ENCODE measurements at regions not wholly inside any gene's neighbourhood (a gene's known extent, or its start where the extent isn't known, plus 50 kb on each side); places are given as distances from the start of the nearest gene placed in this dataset.

GRCh38 chr15:94177112-94177511 lies 54.2 kb upstream of the MCTP2 start:
- no peak for DNase-seq (ENCODE audit: extremely low read depth in 1 of 11, low read depth in 9 of 11, low spot score in 4 of 11)

GRCh38 chr15:94175420-94175819 lies 55.9 kb upstream of the MCTP2 start:
- no peak for DNase-seq (ENCODE audit: extremely low read depth in 1 of 11, low read depth in 9 of 11, low spot score in 4 of 11)

GRCh38 chr15:94174399-94174802 lies 57.0 kb upstream of the MCTP2 start:
- DNase-seq (ENCODE audit: extremely low read depth in 1 of 11, low read depth in 9 of 11, low spot score in 4 of 11), result no peak

GRCh38 chr15:94168250-94168649 lies 63.1 kb upstream of the MCTP2 start:
- DNase-seq (ENCODE audit: extremely low read depth in 1 of 11, low read depth in 9 of 11, low spot score in 4 of 11), result no peak

- DNase-seq (ENCODE audit: extremely low read depth in 1 of 11, low read depth in 9 of 11, low spot score in 4 of 11), result no peak
These were observed 66.4 kb upstream of the MCTP2 start for GRCh38 chr15:94164971-94165370.

- DNase-seq (ENCODE audit: extremely low read depth in 1 of 11, low read depth in 9 of 11, low spot score in 4 of 11), result peak; percentile 36 to 73 (median 51)
These were observed 67.1 kb upstream of the MCTP2 start for GRCh38 chr15:94164202-94164807.

- no peak for DNase-seq (ENCODE audit: extremely low read depth in 1 of 11, low read depth in 9 of 11, low spot score in 4 of 11)
These were observed 68.4 kb upstream of the MCTP2 start for GRCh38 chr15:94162939-94163338.

- DNase-seq (ENCODE audit: extremely low read depth in 1 of 11, low read depth in 9 of 11, low spot score in 4 of 11), result no peak
These were observed 77.1 kb upstream of the MCTP2 start for GRCh38 chr15:94154255-94154654.

- DNase-seq (ENCODE audit: extremely low read depth in 1 of 11, low read depth in 9 of 11, low spot score in 4 of 11), result peak in 1 of 11 donors; percentile 9
These were observed 86.3 kb upstream of the MCTP2 start for GRCh38 chr15:94145046-94145445.

- DNase-seq (ENCODE audit: extremely low read depth in 1 of 11, low read depth in 9 of 11, low spot score in 4 of 11), result no peak
These were observed 89.6 kb upstream of the MCTP2 start for GRCh38 chr15:94141802-94142201.

- DNase-seq (ENCODE audit: extremely low read depth in 1 of 11, low read depth in 9 of 11, low spot score in 4 of 11), result no peak
These were observed 95.7 kb upstream of the MCTP2 start for GRCh38 chr15:94135486-94136147.

GRCh38 chr15:94131875-94132274 lies 99.5 kb upstream of the MCTP2 start:
- no peak for DNase-seq (ENCODE audit: extremely low read depth in 1 of 11, low read depth in 9 of 11, low spot score in 4 of 11)

- DNase-seq (ENCODE audit: extremely low read depth in 1 of 11, low read depth in 9 of 11, low spot score in 4 of 11), result no peak
These were observed 100.9 kb upstream of the MCTP2 start for GRCh38 chr15:94130504-94130903.

GRCh38 chr15:94127006-94127405 lies 104.4 kb upstream of the MCTP2 start:
- no peak for DNase-seq (ENCODE audit: extremely low read depth in 1 of 11, low read depth in 9 of 11, low spot score in 4 of 11)

- no peak for DNase-seq (ENCODE audit: extremely low read depth in 1 of 11, low read depth in 9 of 11, low spot score in 4 of 11)
These were observed 105.7 kb upstream of the MCTP2 start for GRCh38 chr15:94125698-94126097.

- DNase-seq (ENCODE audit: extremely low read depth in 1 of 11, low read depth in 9 of 11, low spot score in 4 of 11), result no peak
These were observed 106.2 kb upstream of the MCTP2 start for GRCh38 chr15:94125156-94125555.

- no peak for DNase-seq (ENCODE audit: extremely low read depth in 1 of 11, low read depth in 9 of 11, low spot score in 4 of 11)
These were observed 108.8 kb upstream of the MCTP2 start for GRCh38 chr15:94122516-94122915.

GRCh38 chr15:94119923-94120775 lies 111.2 kb upstream of the MCTP2 start:
- peak; percentile 73 to 89 (median 77) for DNase-seq (ENCODE audit: extremely low read depth in 1 of 11, low read depth in 9 of 11, low spot score in 4 of 11)

GRCh38 chr15:94119298-94119811 lies 112.0 kb upstream of the MCTP2 start:
- no peak for DNase-seq (ENCODE audit: extremely low read depth in 1 of 11, low read depth in 9 of 11, low spot score in 4 of 11)

Data from renal cortex interstitium (tissue), 11 donors.